ENCODE measurements at regions not wholly inside any gene's neighbourhood (a gene's known extent, or its start where the extent isn't known, plus 50 kb on each side); places are given as distances from the start of the nearest gene placed in this dataset.

DNA sequence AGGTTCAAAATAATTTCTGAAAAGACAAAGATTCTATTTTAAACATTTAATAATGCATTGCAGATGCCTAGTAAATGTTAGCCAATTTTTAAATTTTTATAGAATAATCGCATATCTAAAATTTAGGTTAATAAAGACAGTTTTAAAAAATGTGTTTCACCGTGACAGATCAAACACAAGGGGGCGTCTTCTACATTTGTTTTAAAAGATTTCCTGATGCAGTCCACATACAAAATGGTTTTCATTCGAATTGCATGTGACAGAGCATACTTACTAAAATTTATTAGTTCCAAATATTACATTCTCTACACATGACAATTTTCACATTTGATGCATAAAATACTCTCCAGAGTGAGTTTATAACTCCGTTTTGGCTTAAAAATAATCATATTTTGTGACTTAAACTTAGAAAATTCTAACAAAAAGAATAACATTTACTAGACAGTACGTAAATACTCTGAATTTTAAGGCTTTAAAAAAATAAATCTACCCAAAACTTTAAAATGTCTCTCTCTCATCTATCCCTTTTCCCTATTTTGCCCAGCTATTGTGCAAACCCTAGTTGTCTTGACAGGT, 75.5 kb downstream of the ADAMTS1 start:
- TF ChIP-seq CTCF (optimal IDR thresholded peaks at IDR 0.05 in 1 of 3, IDR thresholded peaks at IDR 0.05 in 1 of 3, conservative IDR thresholded peaks at IDR 0.05 in 1 of 3; ENCODE audit: extremely low read depth in 1 of 3, insufficient read depth in 2 of 3, low read length in 3 of 3) = peak in 2 of 3 experiments; percentile 32 to 35
- TF ChIP-seq EZH2 (IDR thresholded peaks at IDR 0.05; ENCODE audit: low read length) = no peak
